ENCODE measurements at regions not wholly inside any gene's neighbourhood (a gene's known extent, or its start where the extent isn't known, plus 50 kb on each side); places are given as distances from the start of the nearest gene placed in this dataset.

DNA sequence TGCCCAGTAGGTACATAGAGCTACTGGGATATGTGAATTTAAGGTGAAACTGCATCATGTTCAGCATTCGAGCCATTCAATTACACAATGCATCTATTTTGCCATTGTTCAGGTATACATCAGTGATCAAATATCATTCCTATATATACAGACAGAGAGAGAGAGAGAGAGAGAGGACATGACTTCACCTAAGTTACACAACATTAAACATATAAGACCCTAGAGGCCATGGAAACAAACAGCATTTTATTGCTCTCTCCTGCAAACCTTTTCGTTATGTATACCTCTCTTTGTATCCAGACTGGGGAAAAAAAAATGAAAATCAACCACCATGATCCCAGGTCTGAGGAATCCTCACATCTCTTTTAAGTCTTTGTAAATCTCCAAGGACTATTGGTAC, 1829.1 kb downstream of the LRRC4C start:
- TF ChIP-seq, protein P1, sequence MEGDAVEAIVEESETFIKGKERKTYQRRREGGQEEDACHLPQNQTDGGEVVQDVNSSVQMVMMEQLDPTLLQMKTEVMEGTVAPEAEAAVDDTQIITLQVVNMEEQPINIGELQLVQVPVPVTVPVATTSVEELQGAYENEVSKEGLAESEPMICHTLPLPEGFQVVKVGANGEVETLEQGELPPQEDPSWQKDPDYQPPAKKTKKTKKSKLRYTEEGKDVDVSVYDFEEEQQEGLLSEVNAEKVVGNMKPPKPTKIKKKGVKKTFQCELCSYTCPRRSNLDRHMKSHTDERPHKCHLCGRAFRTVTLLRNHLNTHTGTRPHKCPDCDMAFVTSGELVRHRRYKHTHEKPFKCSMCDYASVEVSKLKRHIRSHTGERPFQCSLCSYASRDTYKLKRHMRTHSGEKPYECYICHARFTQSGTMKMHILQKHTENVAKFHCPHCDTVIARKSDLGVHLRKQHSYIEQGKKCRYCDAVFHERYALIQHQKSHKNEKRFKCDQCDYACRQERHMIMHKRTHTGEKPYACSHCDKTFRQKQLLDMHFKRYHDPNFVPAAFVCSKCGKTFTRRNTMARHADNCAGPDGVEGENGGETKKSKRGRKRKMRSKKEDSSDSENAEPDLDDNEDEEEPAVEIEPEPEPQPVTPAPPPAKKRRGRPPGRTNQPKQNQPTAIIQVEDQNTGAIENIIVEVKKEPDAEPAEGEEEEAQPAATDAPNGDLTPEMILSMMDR (IDR thresholded peaks at IDR 0.05; ENCODE audit: insufficient read depth, low read depth, low read length): no peak
- no peak for TF ChIP-seq EZH2 (IDR thresholded peaks at IDR 0.05; ENCODE audit: insufficient read depth, low read length)
